ENCODE measurements at regions not wholly inside any gene's neighbourhood (a gene's known extent, or its start where the extent isn't known, plus 50 kb on each side); places are given as distances from the start of the nearest gene placed in this dataset.

- ATAC-seq (no peak), FAIRE-seq (no peak), DNase-seq (ENCODE audit: extremely low read depth in 1 of 4, low spot score in 3 of 4) (no peak)
- H3K9me3 ChIP-seq (replicated peaks; ENCODE audit: control insufficient read depth, insufficient read depth, low read depth, low read length), result no peaks in the 10 kb centered on the region
- 0% methylated on average over 1 of the region's 1 CpG for WGBS (ENCODE audit: insufficient coverage, low coverage, missing lambda C conversion rate)
- intact Hi-C loops (cut with micrococcal nuclease), result loop anchor here (5.0 kb wide), 1 partner anchor 39 kb away; no protein-coding TSS in a partner anchor
- no peaks in the 10 kb centered on the region for H4K20me1 ChIP-seq (replicated peaks; ENCODE audit: control insufficient read depth, insufficient read depth, low read length)
- no TSS peak for BruUV-seq (replicated peaks)
- H2AFZ ChIP-seq (ENCODE audit: low read depth, low read length), result no peak overlapping the region
- no peaks in the 10 kb centered on the region for H3K79me2 ChIP-seq (ENCODE audit: control insufficient read depth, insufficient read depth, low read length)
- ChIA-PET CTCF (ENCODE audit: low intra/inter-chr PET ratio) (no interaction called here), POLR2A (no interaction called here)
- H3K4me3 ChIP-seq, result no peak overlapping the region
- H3K36me3 ChIP-seq (ENCODE audit: control insufficient read depth, insufficient read depth, low read length), result no peaks in the 10 kb centered on the region
- H3K4me1 ChIP-seq (replicated peaks in 1 of 2; ENCODE audit: control insufficient read depth in 2 of 2, insufficient read depth in 2 of 2, low read length in 2 of 2), result peaks cover 0 to 8% of the 10 kb centered on the region in 2 experiments; a peak in 3 of 5 replicates
- H3K27me3 ChIP-seq (ENCODE audit: control insufficient read depth in 2 of 2, insufficient read depth in 2 of 2, low read length in 2 of 2), result peaks cover 2 to 51% of the 10 kb centered on the region in 2 experiments; a peak in 4 of 5 replicates
- no peaks in the 10 kb centered on the region for H3K9me1 ChIP-seq (ENCODE audit: control insufficient read depth, insufficient read depth, low read length)
- TF ChIP-seq CTBP1 (IDR thresholded peaks at IDR 0.05; ENCODE audit: borderline replicate concordance) (no peak), FOXJ2 (tag; IDR thresholded peaks at IDR 0.05) (no peak), NCOA6 (IDR thresholded peaks at IDR 0.05) (no peak), LEF1 (IDR thresholded peaks at IDR 0.05) (no peak), L3MBTL2 (IDR thresholded peaks at IDR 0.05) (no peak), SLC30A9 (CRISPR knock-in tag; IDR thresholded peaks at IDR 0.05) (no peak), EGR1 (conservative IDR thresholded peaks at IDR 0.05) (no peak), STAT5A (IDR thresholded peaks at IDR 0.05; ENCODE audit: borderline replicate concordance, low read length) (no peak), GTF2F1 (IDR thresholded peaks at IDR 0.05; ENCODE audit: low read depth, low read length) (no peak), PPARD (CRISPR knock-in tag; IDR thresholded peaks at IDR 0.05) (no peak), KAT7 (CRISPR knock-in tag; IDR thresholded peaks at IDR 0.05; ENCODE audit: borderline replicate concordance) (no peak), ATF4 (CRISPR knock-in tag; IDR thresholded peaks at IDR 0.05) (no peak)
- TF ChIP-seq, protein P1, sequence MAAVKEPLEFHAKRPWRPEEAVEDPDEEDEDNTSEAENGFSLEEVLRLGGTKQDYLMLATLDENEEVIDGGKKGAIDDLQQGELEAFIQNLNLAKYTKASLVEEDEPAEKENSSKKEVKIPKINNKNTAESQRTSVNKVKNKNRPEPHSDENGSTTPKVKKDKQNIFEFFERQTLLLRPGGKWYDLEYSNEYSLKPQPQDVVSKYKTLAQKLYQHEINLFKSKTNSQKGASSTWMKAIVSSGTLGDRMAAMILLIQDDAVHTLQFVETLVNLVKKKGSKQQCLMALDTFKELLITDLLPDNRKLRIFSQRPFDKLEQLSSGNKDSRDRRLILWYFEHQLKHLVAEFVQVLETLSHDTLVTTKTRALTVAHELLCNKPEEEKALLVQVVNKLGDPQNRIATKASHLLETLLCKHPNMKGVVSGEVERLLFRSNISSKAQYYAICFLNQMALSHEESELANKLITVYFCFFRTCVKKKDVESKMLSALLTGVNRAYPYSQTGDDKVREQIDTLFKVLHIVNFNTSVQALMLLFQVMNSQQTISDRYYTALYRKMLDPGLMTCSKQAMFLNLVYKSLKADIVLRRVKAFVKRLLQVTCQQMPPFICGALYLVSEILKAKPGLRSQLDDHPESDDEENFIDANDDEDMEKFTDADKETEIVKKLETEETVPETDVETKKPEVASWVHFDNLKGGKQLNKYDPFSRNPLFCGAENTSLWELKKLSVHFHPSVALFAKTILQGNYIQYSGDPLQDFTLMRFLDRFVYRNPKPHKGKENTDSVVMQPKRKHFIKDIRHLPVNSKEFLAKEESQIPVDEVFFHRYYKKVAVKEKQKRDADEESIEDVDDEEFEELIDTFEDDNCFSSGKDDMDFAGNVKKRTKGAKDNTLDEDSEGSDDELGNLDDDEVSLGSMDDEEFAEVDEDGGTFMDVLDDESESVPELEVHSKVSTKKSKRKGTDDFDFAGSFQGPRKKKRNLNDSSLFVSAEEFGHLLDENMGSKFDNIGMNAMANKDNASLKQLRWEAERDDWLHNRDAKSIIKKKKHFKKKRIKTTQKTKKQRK (IDR thresholded peaks at IDR 0.05; ENCODE audit: borderline replicate concordance, low read depth, low read length), result no peak
- in situ Hi-C loops (cut with MboI), result no loop called here
- no peak overlapping the region for H3K9ac ChIP-seq (ENCODE audit: insufficient read depth in 1 of 2, low read depth in 2 of 2, low read length in 2 of 2)
- no peak overlapping the region for H3K27ac ChIP-seq (ENCODE audit: extremely low read depth, low read depth, low read length)
- no peak overlapping the region for H3K4me2 ChIP-seq (ENCODE audit: insufficient read depth, low read length)
Observed at GRCh38 chr10:110358278-110358677, 53.6 kb upstream of the SMNDC1 start.

Data from K562 (cell line).